A673 (cell line): ENCODE measurements at regions not wholly inside any gene's neighbourhood (a gene's known extent, or its start where the extent isn't known, plus 50 kb on each side); places are given as distances from the start of the nearest gene placed in this dataset.

Experiments
- BruUV-seq: library from RNA; stranded (reverse); fragments of 400-500 nt; replicated peaks from 2 replicates; lab custom pipeline; 2021; lab: Mats Ljungman, UMichigan
- CTCF ChIA-PET: fragments of 300-600 bp; sonication (Branson Sonifier 250); formaldehyde crosslinking; loops from one replicate; lab custom pipeline; 2022; ENCODE audit warnings: antibody characterized with exemption; lab: Charles Lee
- POLR2A ChIA-PET: fragments of 300-600 bp; sonication (Branson Sonifier 250); formaldehyde crosslinking; loops from one replicate; lab custom pipeline; 2022; ENCODE audit warnings: antibody characterized with exemption; ENCODE audit not compliant: low non-redundant PET; lab: Charles Lee
- DNase-seq: peaks from one replicate; pipeline ENCODE4 v3.0.0-alpha.2; 2015; ENCODE audit warnings: low spot score
- H3K27ac ChIP-seq: fragments of 200-600 bp; sonication (generic); 2 replicates; pipeline ENCODE4 v1.5.1; 2016; ENCODE audit warnings: mixed run types, low read depth, mild to moderate bottlenecking, mixed read lengths, antibody characterized with exemption, low read length; ENCODE audit not compliant: poor library complexity, severe bottlenecking
- H3K27me3 ChIP-seq: fragments of 200-600 bp; sonication (generic); replicated peaks from 2 replicates; pipeline ENCODE4 v1.6.1; 2017; ENCODE audit warnings: mixed run types, low read depth, mild to moderate bottlenecking, mixed read lengths, antibody characterized with exemption, low read length; ENCODE audit not compliant: insufficient read depth, poor library complexity
- H3K36me3 ChIP-seq: fragments of 200-600 bp; sonication (generic); 2 replicates; pipeline ENCODE4 v1.6.1; 2016; ENCODE audit warnings: mixed run types, mild to moderate bottlenecking, mixed read lengths, antibody characterized with exemption, low read length; ENCODE audit not compliant: insufficient read depth, poor library complexity, severe bottlenecking
- H3K4me1 ChIP-seq: fragments of 200-600 bp; sonication (generic); 2 replicates; pipeline ENCODE4 v1.6.1; 2017; ENCODE audit warnings: mixed run types, mild to moderate bottlenecking, mixed read lengths, antibody characterized with exemption, low read length; ENCODE audit not compliant: insufficient read depth, poor library complexity, severe bottlenecking
- H3K4me3 ChIP-seq: fragments of 200-600 bp; sonication (generic); 2 replicates; pipeline ENCODE4 v1.5.1; 2016; ENCODE audit warnings: low read depth, mixed run types, mild to moderate bottlenecking, mixed read lengths, low read length; ENCODE audit not compliant: poor library complexity, severe bottlenecking
- H3K9me3 ChIP-seq: fragments of 200-600 bp; sonication (generic); 2 replicates; pipeline ENCODE4 v1.6.1; 2016; ENCODE audit warnings: mixed run types, low read depth, mild to moderate bottlenecking, mixed read lengths, antibody characterized with exemption, low read length; ENCODE audit not compliant: poor library complexity, severe bottlenecking
- CTCF ChIP-seq: fragments of 300-800, 200-600 bp; sonication (generic); conservative IDR thresholded peaks from 2 replicates; pipeline ENCODE4 v1.5.1; 2017; ENCODE audit warnings: low read depth, mild to moderate bottlenecking, antibody characterized with exemption, low read length, moderate library complexity, mixed read lengths
- EZH2 ChIP-seq: fragments of 200-600 bp; sonication (generic); IDR thresholded peaks from 2 replicates; pipeline ENCODE4 v1.6.1; 2017; ENCODE audit warnings: borderline replicate concordance, low read depth, mild to moderate bottlenecking, mixed read lengths, antibody characterized with exemption, low read length; ENCODE audit not compliant: poor library complexity, severe bottlenecking
- intact Hi-C: fragments of 100-400 bp; cut with micrococcal nuclease; formaldehyde crosslinking; loops from one replicate; pipeline ENCODE4 v1.10.0; 2022; ENCODE audit not compliant: unreplicated experiment

- intact Hi-C loops: no loop called here
- no peak overlapping the region for H3K27ac ChIP-seq
- no peak for TF ChIP-seq CTCF
- H3K4me1 ChIP-seq: no peaks in the 10 kb centered on the region
- H3K9me3 ChIP-seq: no peaks in the 10 kb centered on the region
- POLR2A ChIA-PET: no interaction called here
- H3K36me3 ChIP-seq: no peaks in the 10 kb centered on the region
- H3K4me3 ChIP-seq: no peak overlapping the region
- CTCF ChIA-PET: no interaction called here
- no peaks in the 10 kb centered on the region for H3K27me3 ChIP-seq
- no TSS peak for BruUV-seq
- no peak for DNase-seq
These were observed 81.5 kb downstream of the RBM43 start for GRCh38 chr2:151180123-151180522.

GRCh38 chr2:151178207-151178606 is 83.5 kb downstream of the RBM43 start:
- DNase-seq: no peak
- ChIA-PET CTCF (no interaction called here), POLR2A (interaction anchor here (0.6 kb wide), 1 partner anchor 33 kb away, joined by 3 read pairs; no protein-coding TSS in a partner anchor)
- Histone ChIP-seq H3K4me1 (no peaks in the 10 kb centered on the region), H3K9me3 (no peaks in the 10 kb centered on the region), H3K27ac (no peak overlapping the region), H3K4me3 (no peak overlapping the region), H3K27me3 (no peaks in the 10 kb centered on the region), H3K36me3 (no peaks in the 10 kb centered on the region)
- intact Hi-C loops: no loop called here
- TF ChIP-seq CTCF (no peak), EZH2 (no peak)
- BruUV-seq: no TSS peak

GRCh38 chr2:151177756-151178155 is 83.9 kb downstream of the RBM43 start:
- intact Hi-C loops: no loop called here
- no peak for DNase-seq
- no peaks in the 10 kb centered on the region for H3K9me3 ChIP-seq
- H3K36me3 ChIP-seq: no peaks in the 10 kb centered on the region
- no TSS peak for BruUV-seq
- H3K4me3 ChIP-seq: no peak overlapping the region
- ChIA-PET POLR2A (no interaction called here), CTCF (no interaction called here)
- no peak for TF ChIP-seq CTCF
- no peak for TF ChIP-seq EZH2
- no peaks in the 10 kb centered on the region for H3K4me1 ChIP-seq
- H3K27me3 ChIP-seq: no peaks in the 10 kb centered on the region
- no peak overlapping the region for H3K27ac ChIP-seq
